OCI-LY7 (cell line): ENCODE measurements at regions not wholly inside any gene's neighbourhood (a gene's known extent, or its start where the extent isn't known, plus 50 kb on each side); places are given as distances from the start of the nearest gene placed in this dataset.

ENCODE experiments used
- BruUV-seq: library from RNA; stranded (reverse); fragments of 400-500 nt; replicated peaks from 2 replicates; lab custom pipeline; 2021; lab: Mats Ljungman, UMichigan
- CTCF ChIA-PET: fragments of 300-600 bp; sonication (Branson Sonifier 250); formaldehyde crosslinking; loops from one replicate; lab custom pipeline; 2022; ENCODE audit warnings: antibody characterized with exemption; ENCODE audit not compliant: unreplicated experiment; lab: Charles Lee
- POLR2A ChIA-PET: fragments of 300-600 bp; sonication (Branson Sonifier 250); formaldehyde crosslinking; loops from one replicate; lab custom pipeline; 2022; ENCODE audit warnings: antibody characterized with exemption; lab: Charles Lee
- DNase-seq: peaks from one replicate; pipeline ENCODE4 v3.0.0-alpha.2; 2015; ENCODE audit warnings: low spot score
- H2AFZ ChIP-seq: fragments of 200-600 bp; sonication (generic), shearing (Covaris generic); 2 replicates; pipeline ENCODE4 v1.6.1; 2014; ENCODE audit warnings: mild to moderate bottlenecking, antibody characterized with exemption, low read length, moderate library complexity
- H3K27ac ChIP-seq: fragments of 200-600 bp; sonication (generic); 2 replicates; pipeline ENCODE4 v1.5.1; 2014; ENCODE audit warnings: mixed run types, low read depth, mild to moderate bottlenecking, moderate library complexity, low read length, inconsistent platforms; ENCODE audit not compliant: poor library complexity, severe bottlenecking
- H3K36me3 ChIP-seq: fragments of 200-600 bp; sonication (generic); 2 replicates; pipeline ENCODE4 v1.6.1; 2014; ENCODE audit warnings: mild to moderate bottlenecking, antibody characterized with exemption, low read length, moderate library complexity, mixed read lengths; ENCODE audit not compliant: insufficient read depth
- H3K4me1 ChIP-seq: fragments of 200-600 bp; sonication (generic); 2 replicates; pipeline ENCODE4 v1.5.1; 2014; ENCODE audit warnings: mild to moderate bottlenecking, low read length; ENCODE audit not compliant: insufficient read depth, poor library complexity, severe bottlenecking
- H3K4me2 ChIP-seq: fragments of 200-600 bp; sonication (generic); 2 replicates; pipeline ENCODE4 v1.6.1; 2014; ENCODE audit warnings: mild to moderate bottlenecking, low read length
- H3K4me3 ChIP-seq: fragments of 200-600 bp; sonication (generic); 2 replicates; pipeline ENCODE4 v1.5.1; 2014; ENCODE audit warnings: mild to moderate bottlenecking, low read depth, low read length; ENCODE audit not compliant: poor library complexity, severe bottlenecking
- H3K79me2 ChIP-seq: fragments of 200-600 bp; sonication (generic); 2 replicates; pipeline ENCODE4 v1.6.1; 2016; ENCODE audit warnings: low read depth, mild to moderate bottlenecking, low read length, moderate library complexity, mixed read lengths; ENCODE audit not compliant: insufficient read depth
- H3K9me2 ChIP-seq: fragments of 200-600 bp; sonication (generic); 2 replicates; pipeline ENCODE4 v1.6.1; 2016; ENCODE audit warnings: mild to moderate bottlenecking, low read length, mixed read lengths; ENCODE audit not compliant: insufficient read depth
- H3K9me3 ChIP-seq: fragments of 200-600 bp; sonication (generic); 2 replicates; pipeline ENCODE4 v1.6.1; 2014; ENCODE audit warnings: mild to moderate bottlenecking, mixed run types, low read length, mixed read lengths
- H4K20me1 ChIP-seq: fragments of 200-600 bp; sonication (generic); 2 replicates; pipeline ENCODE4 v1.6.1; 2014; ENCODE audit warnings: mild to moderate bottlenecking, antibody characterized with exemption, low read length, moderate library complexity, mixed read lengths; ENCODE audit not compliant: insufficient read depth
- CTCF ChIP-seq: fragments of 200-600 bp; sonication (generic); conservative IDR thresholded peaks from 2 replicates; pipeline ENCODE4 v1.5.1; 2014; ENCODE audit warnings: mild to moderate bottlenecking, antibody characterized with exemption, low read length, moderate library complexity, mixed read lengths
- EZH2phosphoT487 ChIP-seq: fragments of 200-600 bp; sonication (generic); IDR thresholded peaks from 2 replicates; pipeline ENCODE4 v1.6.1; 2018; ENCODE audit warnings: low read depth, borderline replicate concordance, mild to moderate bottlenecking, mixed run types, antibody characterized with exemption, low read length, moderate library complexity, mixed read lengths
- intact Hi-C: fragments of 100-400 bp; cut with micrococcal nuclease; formaldehyde crosslinking; loops from one replicate; pipeline ENCODE4 v1.10.0; 2022; ENCODE audit not compliant: unreplicated experiment

DNA sequence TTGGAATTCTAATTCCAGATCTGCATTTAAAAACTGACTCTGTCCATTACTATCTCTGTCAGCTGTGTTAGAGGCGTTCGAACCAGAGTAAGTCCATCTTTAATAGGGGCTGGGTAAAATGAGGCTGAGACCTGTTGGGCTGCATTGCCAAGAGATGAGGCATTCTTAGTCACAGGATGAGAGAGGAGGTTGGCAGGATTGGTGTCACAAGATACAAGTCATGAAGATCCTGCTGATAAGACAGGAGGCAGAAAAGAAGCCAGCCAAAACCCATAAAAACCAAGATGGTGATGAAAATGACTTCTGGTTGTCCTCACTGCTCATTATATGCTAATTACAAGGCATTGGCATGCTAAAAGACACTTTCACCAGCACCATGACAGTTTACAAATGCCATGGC is 356.3 kb upstream of the ISX start:
- BruUV-seq = no TSS peak
- Histone ChIP-seq H3K9me2 (no peaks in the 10 kb centered on the region), H3K9me3 (no peaks in the 10 kb centered on the region), H4K20me1 (no peaks in the 10 kb centered on the region), H3K4me3 (no peak overlapping the region), H3K4me1 (no peaks in the 10 kb centered on the region), H3K79me2 (no peaks in the 10 kb centered on the region), H3K36me3 (no peaks in the 10 kb centered on the region), H2AFZ (no peak overlapping the region), H3K4me2 (no peak overlapping the region), H3K27ac (no peak overlapping the region)
- POLR2A ChIA-PET = no interaction called here
- CTCF ChIA-PET = no interaction called here
- no peak for DNase-seq
- TF ChIP-seq EZH2phosphoT487 (no peak), CTCF (no peak)
- intact Hi-C loops = no loop called here

GRCh38 chr22:34722901-34723300 is 343.1 kb upstream of the ISX start:
- no peak overlapping the region for H3K4me2 ChIP-seq
- no peak overlapping the region for H3K27ac ChIP-seq
- no peaks in the 10 kb centered on the region for H4K20me1 ChIP-seq
- no peaks in the 10 kb centered on the region for H3K79me2 ChIP-seq
- CTCF ChIA-PET = no interaction called here
- BruUV-seq = no TSS peak
- H3K9me2 ChIP-seq = no peaks in the 10 kb centered on the region
- no peak for DNase-seq
- H2AFZ ChIP-seq = no peak overlapping the region
- peaks cover 7% of the 10 kb centered on the region; the same call in 1 of the 2 replicates for H3K9me3 ChIP-seq
- H3K4me1 ChIP-seq = no peaks in the 10 kb centered on the region
- H3K36me3 ChIP-seq = no peaks in the 10 kb centered on the region
- POLR2A ChIA-PET = no interaction called here
- no peak for TF ChIP-seq EZH2phosphoT487
- TF ChIP-seq CTCF = no peak
- intact Hi-C loops = no loop called here
- no peak overlapping the region for H3K4me3 ChIP-seq

DNA sequence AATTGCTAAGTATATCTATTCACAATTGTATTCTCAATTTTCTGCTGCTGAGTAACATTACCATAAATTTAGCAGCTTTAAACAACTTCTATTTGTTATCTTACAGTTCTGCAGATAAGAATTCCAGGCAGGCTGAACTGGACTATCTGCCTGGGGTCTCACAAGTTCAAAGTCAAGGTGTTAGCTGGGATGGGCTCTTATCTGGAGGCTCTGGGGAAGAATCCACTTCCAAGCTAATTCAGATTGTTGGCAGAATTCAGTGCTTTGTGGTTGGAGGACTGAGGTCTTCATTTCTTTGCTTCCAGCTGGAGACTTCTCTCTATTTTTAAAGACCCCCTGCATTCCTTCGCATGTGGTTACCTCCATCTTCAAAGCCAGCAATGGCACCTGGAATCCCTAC is 329.9 kb upstream of the ISX start:
- H2AFZ ChIP-seq = no peak overlapping the region
- no peak overlapping the region for H3K4me3 ChIP-seq
- H3K27ac ChIP-seq = no peak overlapping the region
- BruUV-seq = no TSS peak
- ChIA-PET CTCF (no interaction called here), POLR2A (no interaction called here)
- DNase-seq = no peak
- no peaks in the 10 kb centered on the region for H3K9me2 ChIP-seq
- intact Hi-C loops = no loop called here
- H3K79me2 ChIP-seq = no peaks in the 10 kb centered on the region
- no peaks in the 10 kb centered on the region for H3K9me3 ChIP-seq
- TF ChIP-seq EZH2phosphoT487 = no peak
- no peak for TF ChIP-seq CTCF
- no peak overlapping the region for H3K4me2 ChIP-seq
- no peaks in the 10 kb centered on the region for H3K36me3 ChIP-seq
- no peaks in the 10 kb centered on the region for H4K20me1 ChIP-seq
- H3K4me1 ChIP-seq = no peaks in the 10 kb centered on the region
